Iris pigment epithelial cell (primary cell): ENCODE measurements at regions not wholly inside any gene's neighbourhood (a gene's known extent, or its start where the extent isn't known, plus 50 kb on each side); places are given as distances from the start of the nearest gene placed in this dataset.
A peak's percentile ranks its signal among the peaks of the same experiment; 100 is the strongest.
"Not testable (repeated sequence)": the region's sequence is repeated elsewhere in the genome, so short reads cannot be mapped to it uniquely, and the experiment has no call there.

ENCODE experiments used
- DNase-seq: peaks from one replicate; pipeline ENCODE4 v3.0.0-alpha.2; 2011; ENCODE audit warnings: low read depth

GRCh38 chr5:91490316-91490715 lies 107.2 kb upstream of the ARRDC3 start:
- DNase-seq, result no peak

- DNase-seq, result no peak
These were observed 104.3 kb upstream of the ARRDC3 start for GRCh38 chr5:91487420-91487819.

GRCh38 chr5:91486638-91487037 lies 103.5 kb upstream of the ARRDC3 start:
- DNase-seq, result peak; percentile 43

- DNase-seq, result peak; percentile 3
These were observed 101.5 kb upstream of the ARRDC3 start for GRCh38 chr5:91484662-91485061.

- DNase-seq, result not testable (repeated sequence)
These were observed 96.3 kb upstream of the ARRDC3 start for GRCh38 chr5:91479376-91479775.

- no peak for DNase-seq
These were observed 95.0 kb upstream of the ARRDC3 start for GRCh38 chr5:91478096-91478495.

GRCh38 chr5:91477408-91477807 lies 94.3 kb upstream of the ARRDC3 start:
- no peak for DNase-seq

- peak; percentile 31 for DNase-seq
These were observed 91.1 kb upstream of the ARRDC3 start for GRCh38 chr5:91474201-91474600.

GRCh38 chr5:91472631-91473030 lies 89.5 kb upstream of the ARRDC3 start:
- no peak for DNase-seq

- peak; percentile 12 for DNase-seq
These were observed 86.5 kb upstream of the ARRDC3 start for GRCh38 chr5:91469517-91470165.

GRCh38 chr5:91468651-91469422 lies 85.7 kb upstream of the ARRDC3 start:
- peak; percentile 4 for DNase-seq

GRCh38 chr5:91464886-91465646 lies 81.9 kb upstream of the ARRDC3 start:
- peak; percentile 10 for DNase-seq

- no peak for DNase-seq
These were observed 74.6 kb upstream of the ARRDC3 start for GRCh38 chr5:91457681-91458058.

GRCh38 chr5:91456928-91457680 lies 74.0 kb upstream of the ARRDC3 start:
- DNase-seq, result no peak

GRCh38 chr5:91449083-91449482 lies 66.0 kb upstream of the ARRDC3 start:
- DNase-seq, result no peak

GRCh38 chr5:91448079-91448478 lies 65.0 kb upstream of the ARRDC3 start:
- DNase-seq, result not testable (repeated sequence)

- DNase-seq, result not testable (repeated sequence)
These were observed 63.8 kb upstream of the ARRDC3 start for GRCh38 chr5:91446880-91447279.

- DNase-seq, result no peak
These were observed 60.8 kb upstream of the ARRDC3 start for GRCh38 chr5:91443761-91444467.

GRCh38 chr5:91443023-91443422 lies 59.9 kb upstream of the ARRDC3 start:
- peak; percentile 63 for DNase-seq

- no peak for DNase-seq
These were observed 58.0 kb upstream of the ARRDC3 start for GRCh38 chr5:91441082-91441481.

GRCh38 chr5:91438871-91439270 lies 55.8 kb upstream of the ARRDC3 start:
- DNase-seq, result no peak

- DNase-seq, result no peak
These were observed 53.1 kb upstream of the ARRDC3 start for GRCh38 chr5:91436241-91436640.
